H54 (cell line): ENCODE measurements at regions not wholly inside any gene's neighbourhood (a gene's known extent, or its start where the extent isn't known, plus 50 kb on each side); places are given as distances from the start of the nearest gene placed in this dataset.

Source experiments
- DNase-seq: peaks from one replicate; pipeline ENCODE4 v3.0.0; 2011; ENCODE audit warnings: low spot score, mixed read lengths; ENCODE audit not compliant: insufficient read length
- FAIRE-seq: peaks from 3 replicates; lab custom pipeline; 2011; peaks lifted over from hg19 to GRCh38; lab: Jason Lieb, UNC
- POLR2A ChIP-seq: IDR thresholded peaks from 2 replicates; pipeline ENCODE4 v1.6.1; 2011; ENCODE audit warnings: low read depth, mild to moderate bottlenecking, low read length

DNA sequence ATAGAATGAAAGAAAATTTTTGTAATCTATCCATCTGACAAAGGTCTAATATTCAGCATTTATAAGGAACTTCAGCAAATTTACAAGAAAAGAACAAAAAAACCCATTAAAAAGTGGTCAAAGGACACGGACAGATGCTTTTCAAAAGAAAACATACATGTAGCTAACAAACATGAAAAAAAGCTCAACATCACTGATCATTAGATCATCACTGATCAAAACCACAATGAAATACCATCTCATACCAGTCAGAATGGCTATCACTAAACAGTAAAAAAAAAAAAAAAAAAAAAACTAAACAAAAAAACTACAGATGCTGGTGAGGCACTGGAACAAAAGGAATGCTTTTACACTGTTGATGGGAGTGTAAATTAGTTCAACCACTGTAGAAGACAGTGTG, 837.1 kb downstream of the EPHA7 start:
- DNase-seq: no peak
- TF ChIP-seq POLR2A: no peak
- FAIRE-seq: no peak

DNA sequence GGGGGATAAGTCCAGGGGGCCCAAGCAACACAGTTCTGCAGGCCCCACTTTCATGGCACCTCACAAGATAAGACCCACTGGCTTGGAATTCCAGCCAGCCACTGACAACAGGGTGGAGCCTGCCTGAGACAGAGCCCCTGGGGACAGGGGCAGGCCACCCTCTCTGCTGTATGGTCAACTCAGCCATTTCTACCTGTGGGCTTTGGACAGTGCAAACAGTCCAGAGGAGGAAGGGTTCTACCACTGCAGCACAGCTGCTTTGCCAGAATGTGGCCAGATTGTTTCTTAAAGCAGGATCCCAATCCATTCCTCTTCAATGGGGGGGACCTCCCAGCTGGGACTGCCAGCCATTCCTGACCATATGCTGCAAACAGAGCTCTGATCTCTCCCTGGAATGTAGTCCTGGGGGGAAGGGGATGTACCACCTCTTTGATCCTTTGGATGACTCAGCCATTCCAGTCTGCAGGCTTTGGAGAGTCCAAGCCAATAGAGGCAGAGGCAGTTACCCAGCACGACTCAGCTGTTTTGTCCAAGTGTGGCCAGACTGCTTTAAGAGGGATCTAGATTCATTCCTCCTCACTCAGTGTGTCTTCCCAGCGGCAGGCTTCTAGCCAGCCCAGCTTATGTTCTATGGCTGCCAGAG, 842.2 kb downstream of the EPHA7 start:
- TF ChIP-seq POLR2A: no peak
- no peak for FAIRE-seq
- no peak for DNase-seq

DNA sequence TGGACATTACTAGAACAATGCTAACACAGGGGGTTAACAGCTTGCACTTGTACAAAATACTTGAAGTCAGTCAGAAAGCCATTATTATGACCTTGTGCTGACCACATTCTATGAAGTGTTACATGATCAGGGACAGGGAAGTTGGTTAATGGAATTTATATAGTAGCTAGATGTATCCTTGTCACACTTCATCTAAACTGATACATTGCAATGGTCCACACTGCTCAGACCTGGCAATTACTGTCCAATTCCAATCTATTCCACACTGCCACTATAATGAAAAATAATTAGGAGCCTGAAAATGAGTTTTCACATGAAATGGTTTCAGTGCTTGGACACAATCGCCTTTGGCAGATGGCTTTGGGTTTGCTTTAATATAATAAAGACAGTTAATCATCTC, 850.8 kb downstream of the EPHA7 start:
- TF ChIP-seq POLR2A: no peak
- FAIRE-seq: no peak

DNA sequence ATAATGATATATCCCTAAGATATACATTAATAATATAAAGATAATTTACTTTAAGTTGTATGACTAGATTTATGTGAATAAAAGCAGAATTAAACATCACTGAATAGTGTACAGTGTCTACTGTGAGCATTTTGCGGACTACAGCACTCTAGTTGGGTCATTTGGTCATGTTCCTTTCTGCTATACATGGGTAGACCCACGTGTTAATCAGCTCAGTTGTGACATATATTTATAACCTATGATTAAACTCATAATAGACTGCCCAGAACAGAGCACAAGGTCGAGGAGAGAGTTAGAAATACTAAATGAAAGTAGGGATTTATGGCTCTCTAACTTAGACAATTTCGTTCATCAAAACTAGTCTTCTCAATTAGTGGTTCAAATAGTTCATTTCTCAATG, 852.7 kb downstream of the EPHA7 start:
- FAIRE-seq: no peak
- TF ChIP-seq POLR2A: no peak
- DNase-seq: no peak

More for the DNA sequence above, 850.8 kb downstream of the EPHA7 start:
- no peak for DNase-seq

DNA sequence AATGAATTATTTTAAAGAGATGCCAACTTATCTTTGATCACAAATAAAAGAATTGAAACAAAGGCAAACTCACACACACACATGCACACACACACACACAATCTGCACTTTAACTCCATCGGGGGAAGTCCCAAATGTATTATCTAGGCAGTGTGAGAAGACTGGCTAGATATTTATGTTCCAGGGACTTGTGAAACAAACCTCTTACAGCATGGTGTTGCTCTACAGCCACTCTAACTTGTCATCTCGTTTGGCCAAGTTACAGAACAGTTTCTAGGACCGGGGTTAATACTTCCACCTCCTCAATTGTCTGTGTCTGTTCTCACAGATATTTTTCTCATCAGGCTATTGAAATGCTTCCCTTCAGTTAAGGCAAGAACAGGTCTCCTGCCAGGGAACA, 855.0 kb downstream of the EPHA7 start:
- no peak for DNase-seq
- FAIRE-seq: no peak
- TF ChIP-seq POLR2A: no peak

DNA sequence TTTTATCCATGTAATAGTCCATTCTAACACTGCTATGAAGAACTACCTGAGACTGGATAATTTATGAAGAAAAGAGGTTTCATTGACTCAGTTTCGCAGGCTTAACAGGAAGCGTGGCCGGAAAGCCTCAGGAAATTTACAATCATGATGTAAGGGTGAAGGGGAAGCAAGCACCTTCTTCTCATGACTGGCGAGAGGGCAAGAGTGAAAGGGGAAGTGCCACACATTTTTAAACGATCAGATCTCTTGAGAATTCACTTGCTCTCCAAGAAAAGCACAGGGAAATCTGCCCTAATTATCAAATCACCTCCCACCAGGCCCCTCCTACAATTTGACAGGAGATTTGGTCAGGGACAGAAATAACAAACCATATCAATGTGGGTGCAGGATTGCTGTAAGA, 859.7 kb downstream of the EPHA7 start:
- DNase-seq (no peak), FAIRE-seq (no peak)
- TF ChIP-seq POLR2A: no peak

DNA sequence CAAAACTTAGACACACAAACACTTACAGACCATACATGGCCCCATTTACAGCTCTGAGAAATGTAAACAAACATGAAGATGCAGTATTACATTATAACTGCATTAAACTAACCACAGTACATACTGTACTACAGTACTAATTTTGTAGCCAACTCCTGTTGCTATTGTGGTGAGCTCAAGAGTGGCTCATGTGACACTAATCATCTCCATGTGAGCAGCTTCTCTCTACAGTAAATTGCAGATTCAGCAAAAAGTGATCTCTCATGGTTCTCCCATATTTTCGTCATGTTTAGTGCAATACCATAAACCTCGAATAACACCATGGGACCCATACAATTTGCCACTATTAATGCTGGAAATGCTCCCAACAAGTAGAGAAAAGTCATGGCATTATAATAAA, 860.4 kb downstream of the EPHA7 start:
- FAIRE-seq (no peak), DNase-seq (no peak)
- TF ChIP-seq POLR2A: no peak

DNA sequence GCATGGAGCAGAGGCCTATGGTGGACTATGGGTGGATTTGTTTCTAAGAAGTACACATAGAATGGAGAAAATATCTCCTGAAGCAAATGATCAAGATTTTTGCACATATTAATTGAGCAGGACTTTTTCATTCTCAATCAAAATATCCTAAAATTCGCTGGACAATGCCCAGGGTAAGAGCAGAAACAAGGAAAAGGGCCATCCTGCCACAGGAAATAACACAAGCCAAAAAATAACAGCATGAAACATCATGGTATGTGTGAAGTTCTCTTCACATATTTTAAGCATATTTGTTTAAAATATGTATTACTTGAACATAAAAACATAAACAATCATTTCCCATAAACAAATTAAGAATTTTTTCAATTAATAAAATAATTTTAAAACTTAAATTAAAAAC, 868.9 kb downstream of the EPHA7 start:
- DNase-seq (no peak), FAIRE-seq (no peak)
- no peak for TF ChIP-seq POLR2A

DNA sequence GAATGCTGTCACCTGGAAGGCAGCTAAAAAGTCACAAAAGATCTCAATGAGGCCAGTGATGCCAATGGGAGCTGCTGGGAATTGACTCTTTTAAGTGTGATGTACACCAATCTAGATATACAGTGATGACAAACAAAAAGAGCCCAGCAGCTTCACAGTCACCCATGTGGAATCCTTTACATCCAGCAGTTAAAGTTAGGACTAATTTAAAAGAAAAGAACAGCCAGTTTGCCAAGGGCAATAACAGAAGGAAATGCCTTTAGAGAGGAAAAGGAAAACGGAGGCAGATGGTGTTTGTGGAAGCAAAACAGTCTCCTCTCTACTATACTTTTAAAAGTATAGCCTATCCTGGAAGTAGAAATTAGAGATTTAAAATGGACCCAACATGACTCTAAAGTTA, 873.5 kb downstream of the EPHA7 start:
- FAIRE-seq (no peak), DNase-seq (no peak)
- TF ChIP-seq POLR2A: no peak

DNA sequence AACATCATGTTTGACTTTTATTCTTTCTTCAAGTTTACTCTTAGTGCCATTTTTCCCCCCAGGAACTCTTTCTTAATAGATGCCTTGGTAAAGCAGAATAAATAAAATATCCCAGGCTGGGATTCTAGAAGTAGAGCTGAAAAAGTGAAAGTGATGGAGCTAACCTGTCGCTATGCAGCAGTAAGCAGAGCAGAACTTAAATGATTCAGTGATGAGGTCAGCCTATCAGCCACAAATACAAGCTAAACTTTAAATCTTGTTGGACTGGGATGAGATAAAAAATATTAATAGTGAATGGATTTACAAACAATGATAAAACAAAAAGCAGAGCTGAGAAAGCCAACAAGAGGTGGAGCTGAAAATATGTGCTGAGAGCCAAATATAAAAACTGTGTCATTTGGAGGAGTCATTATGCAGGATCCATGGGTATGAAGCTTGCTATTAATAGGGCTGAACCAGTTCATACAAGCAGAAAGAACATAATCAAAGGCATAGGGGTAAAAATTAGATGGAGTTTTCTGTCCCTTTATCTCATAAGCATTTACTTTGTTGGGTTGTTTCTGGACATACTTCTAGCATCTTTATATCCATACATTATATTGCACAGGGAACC, 877.8 kb downstream of the EPHA7 start:
- no peak for TF ChIP-seq POLR2A
- DNase-seq (no peak), FAIRE-seq (no peak)

DNA sequence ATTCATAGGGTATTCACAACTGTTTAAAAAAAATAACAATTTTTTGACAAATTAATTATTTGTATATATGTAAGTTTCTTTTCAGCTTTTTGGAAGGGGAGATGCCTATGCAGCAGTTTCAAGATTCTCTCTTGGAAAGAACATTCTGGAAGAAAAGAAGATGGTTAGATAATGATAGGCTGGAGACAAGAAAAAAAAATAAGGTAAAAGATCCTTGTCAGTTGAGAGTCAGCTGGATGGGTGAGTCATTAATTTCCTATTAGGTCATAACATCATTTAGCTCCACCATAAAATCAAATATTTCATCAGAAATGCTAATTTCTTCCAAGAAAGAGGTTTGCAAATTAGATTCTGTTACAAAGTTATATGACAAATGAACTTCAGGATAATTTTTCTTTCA, 880.4 kb downstream of the EPHA7 start:
- no peak for FAIRE-seq
- no peak for DNase-seq
- no peak for TF ChIP-seq POLR2A

DNA sequence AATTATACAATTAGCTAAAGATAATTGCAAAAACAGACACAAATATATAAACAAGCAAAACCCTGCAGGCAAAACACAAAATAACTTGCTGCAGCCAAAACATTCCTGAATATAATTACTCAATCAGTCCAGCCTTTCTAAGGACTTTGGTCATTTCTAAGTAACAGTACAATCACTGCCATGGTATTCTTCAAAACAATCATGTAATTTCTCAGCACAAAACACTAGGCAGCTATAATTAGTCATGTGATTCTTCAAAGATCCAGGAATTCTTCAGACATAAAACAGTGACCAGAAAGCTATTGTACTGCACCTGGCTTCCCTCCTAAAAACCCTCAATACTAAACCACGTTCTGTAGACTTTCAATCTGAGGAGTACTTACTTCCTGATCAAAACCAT, 881.1 kb downstream of the EPHA7 start:
- no peak for FAIRE-seq
- DNase-seq: no peak
- no peak for TF ChIP-seq POLR2A

DNA sequence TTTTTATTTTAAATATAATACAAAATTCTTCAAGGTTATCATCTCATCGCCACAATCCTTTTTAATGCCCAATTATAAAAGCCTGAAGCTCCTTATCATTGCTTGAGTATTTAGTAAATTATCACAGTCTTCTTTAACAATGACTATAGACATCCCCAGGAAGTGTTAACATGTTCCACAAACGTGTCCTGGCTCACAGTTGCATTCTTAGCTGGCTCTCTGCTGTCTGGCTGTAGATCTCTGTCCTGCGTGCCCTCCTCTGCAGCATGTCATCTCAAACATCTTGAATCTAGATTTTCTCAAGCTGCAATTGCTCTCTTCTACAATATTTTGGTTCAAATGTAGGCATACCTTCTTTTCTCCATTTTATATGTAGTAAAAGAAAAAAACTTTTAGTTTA, 885.2 kb downstream of the EPHA7 start:
- TF ChIP-seq POLR2A: no peak
- DNase-seq (no peak), FAIRE-seq (no peak)

DNA sequence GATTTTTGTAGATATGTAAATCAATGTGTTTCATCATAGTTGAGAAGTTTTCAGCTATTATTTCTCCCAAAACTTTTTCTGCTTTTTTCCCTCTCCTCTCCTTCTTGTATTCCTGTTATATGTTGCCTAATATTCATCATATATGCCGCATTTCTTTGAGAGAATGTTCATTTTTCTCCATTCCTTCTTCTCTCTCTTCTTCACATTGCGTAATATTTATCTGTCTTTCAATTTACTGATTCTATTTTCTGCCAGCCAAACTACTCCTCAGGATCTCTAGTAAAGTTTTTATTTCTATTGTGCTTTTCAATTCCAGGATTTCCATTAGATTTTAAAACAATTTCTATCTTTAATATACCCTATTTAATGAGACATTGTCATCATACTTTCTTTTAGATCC, 896.8 kb downstream of the EPHA7 start:
- no peak for DNase-seq
- no peak for TF ChIP-seq POLR2A
- no peak for FAIRE-seq

DNA sequence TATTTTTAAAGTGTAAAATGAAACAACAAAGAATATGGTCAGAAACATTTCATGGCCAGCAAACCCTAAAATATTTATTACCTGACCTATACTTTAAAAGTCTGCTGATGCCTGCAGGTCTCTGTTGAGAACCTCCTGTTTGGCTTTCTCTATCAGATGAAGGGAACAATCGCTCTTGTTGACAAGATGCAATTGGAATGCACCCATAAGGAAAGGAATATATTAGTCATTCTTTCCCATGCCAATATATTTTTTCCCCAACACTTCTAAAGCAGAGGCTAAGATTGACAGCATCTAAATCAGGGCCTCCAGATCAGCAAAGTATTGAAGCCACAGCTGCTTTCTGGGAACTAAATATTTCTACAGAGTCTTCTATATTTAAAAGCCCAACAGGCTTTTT, 897.8 kb downstream of the EPHA7 start:
- DNase-seq (no peak), FAIRE-seq (no peak)
- no peak for TF ChIP-seq POLR2A
